GM19351 (cell line): ENCODE measurements at regions not wholly inside any gene's neighbourhood (a gene's known extent, or its start where the extent isn't known, plus 50 kb on each side); places are given as distances from the start of the nearest gene placed in this dataset.

Experiments used
- ATAC-seq: cut with Tn5 transposase; IDR thresholded peaks from one replicate; pipeline ENCODE4 v1.9.1; 2021; ENCODE audit warnings: mild to moderate bottlenecking, moderate library complexity; ENCODE audit not compliant: unreplicated experiment

GRCh38 chr1:55957276-55957675 is 622.1 kb downstream of the PLPP3 start:
- no peak for ATAC-seq

- no peak for ATAC-seq
Observed at GRCh38 chr1:55955016-55955621, 624.2 kb downstream of the PLPP3 start.

- ATAC-seq, result no peak
Observed at GRCh38 chr1:55951291-55951690, 628.1 kb downstream of the PLPP3 start.

- ATAC-seq, result no peak
Observed at GRCh38 chr1:55947446-55947845, 631.9 kb downstream of the PLPP3 start.

- ATAC-seq, result no peak
Observed at GRCh38 chr1:55943721-55944435, 635.5 kb downstream of the PLPP3 start.

- ATAC-seq, result no peak
Observed at GRCh38 chr1:55943012-55943411, 636.4 kb downstream of the PLPP3 start.

- ATAC-seq, result no peak
Observed at GRCh38 chr1:55939866-55940265, 639.5 kb downstream of the PLPP3 start.

- ATAC-seq, result no peak
Observed at GRCh38 chr1:55938861-55939260, 640.5 kb downstream of the PLPP3 start.

- ATAC-seq, result no peak
Observed at GRCh38 chr1:55938376-55938850, 641.0 kb downstream of the PLPP3 start.

- ATAC-seq, result no peak
Observed at GRCh38 chr1:55937840-55938375, 641.5 kb downstream of the PLPP3 start.

- ATAC-seq, result no peak
Observed at GRCh38 chr1:55935236-55935635, 644.1 kb downstream of the PLPP3 start.

- ATAC-seq, result no peak
Observed at GRCh38 chr1:55932402-55932801, 647.0 kb downstream of the PLPP3 start.

- ATAC-seq, result no peak
Observed at GRCh38 chr1:55931081-55931940, 648.1 kb downstream of the PLPP3 start.

- ATAC-seq, result no peak
Observed at GRCh38 chr1:55929652-55930051, 649.7 kb downstream of the PLPP3 start.

- no peak for ATAC-seq
Observed at GRCh38 chr1:55928576-55928975, 650.8 kb downstream of the PLPP3 start.

- no peak for ATAC-seq
Observed at GRCh38 chr1:55927702-55928290, 651.6 kb downstream of the PLPP3 start.

GRCh38 chr1:55926906-55927471 is 652.4 kb downstream of the PLPP3 start:
- ATAC-seq, result no peak

GRCh38 chr1:55916907-55917306 is 662.5 kb downstream of the PLPP3 start:
- no peak for ATAC-seq

- ATAC-seq, result no peak
Observed at GRCh38 chr1:55916481-55916880, 662.9 kb downstream of the PLPP3 start.

GRCh38 chr1:55913565-55913964 is 665.8 kb downstream of the PLPP3 start:
- no peak for ATAC-seq

GRCh38 chr1:55912438-55912837 is 666.9 kb downstream of the PLPP3 start:
- no peak for ATAC-seq
